ENCODE measurements at regions not wholly inside any gene's neighbourhood (a gene's known extent, or its start where the extent isn't known, plus 50 kb on each side); places are given as distances from the start of the nearest gene placed in this dataset.

DNA sequence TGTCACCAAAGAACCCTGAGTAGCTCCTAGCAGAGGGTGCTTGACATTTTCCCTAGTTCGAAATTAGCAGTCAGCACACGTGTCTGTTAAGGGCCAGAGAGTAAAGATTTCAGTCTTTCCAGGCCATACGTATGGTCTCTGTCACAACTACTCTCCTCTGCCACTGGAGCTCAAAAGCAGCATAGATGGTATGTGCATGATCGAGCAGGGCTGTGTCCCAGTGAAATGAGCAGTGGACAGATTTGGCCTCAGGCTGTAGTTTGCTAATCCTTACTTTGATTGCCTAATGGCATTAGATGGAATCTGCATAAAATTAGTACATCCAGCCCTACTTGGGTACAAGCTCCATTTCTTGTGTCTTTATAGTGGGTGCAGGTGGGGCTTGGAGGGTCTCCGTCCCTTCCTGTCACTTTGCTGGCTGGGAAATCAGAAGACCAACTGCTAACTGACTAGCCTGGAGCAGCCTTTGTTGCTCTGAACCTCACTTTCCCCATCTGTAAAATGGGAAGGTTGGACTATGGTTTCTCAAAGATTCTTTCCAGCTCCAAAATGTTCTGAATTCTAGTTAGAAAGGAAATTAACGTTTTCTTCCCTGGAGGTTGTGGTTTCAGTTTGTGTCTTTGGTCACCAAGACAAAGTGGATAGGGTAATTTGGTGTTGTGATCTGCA, 108.5 kb downstream of the GLI2 start:
- TF ChIP-seq CTCF (IDR thresholded peaks at IDR 0.05) = no peak
- Histone ChIP-seq H3K4me3 (no peak overlapping the region), H3K27ac (no peak overlapping the region)
- DNase-seq (ENCODE audit: low spot score) = no peak

DNA sequence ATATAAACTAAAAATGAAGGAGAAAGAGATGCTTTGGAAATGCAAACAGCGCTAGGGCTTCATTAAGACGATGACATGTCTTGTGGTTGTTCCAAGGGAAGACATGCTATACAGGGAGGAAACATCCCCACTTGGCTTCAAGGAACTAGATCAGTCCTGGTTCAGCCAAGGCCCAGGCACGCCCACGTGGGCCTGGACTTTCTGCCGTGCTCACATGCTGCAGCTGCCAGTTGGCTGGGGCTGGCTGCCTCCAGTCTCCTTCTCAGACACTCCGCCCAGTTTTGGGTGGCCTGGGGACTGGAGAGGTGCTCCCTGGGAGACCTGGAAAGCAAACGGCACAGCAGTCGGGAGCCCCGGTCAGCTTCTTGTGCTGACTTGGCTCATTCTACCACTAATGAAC, 109.6 kb downstream of the GLI2 start:
- no peak for DNase-seq (ENCODE audit: low spot score)
- H3K27ac ChIP-seq = no peak overlapping the region
- no peak for TF ChIP-seq CTCF (IDR thresholded peaks at IDR 0.05)
- H3K4me3 ChIP-seq = no peak overlapping the region

GRCh38 chr2:120846406-120847095, 110.9 kb downstream of the GLI2 start:
- no peak for DNase-seq (ENCODE audit: low spot score)
- Histone ChIP-seq H3K27ac (no peak overlapping the region), H3K4me3 (no peak overlapping the region)
- no peak for TF ChIP-seq CTCF (IDR thresholded peaks at IDR 0.05)

DNA sequence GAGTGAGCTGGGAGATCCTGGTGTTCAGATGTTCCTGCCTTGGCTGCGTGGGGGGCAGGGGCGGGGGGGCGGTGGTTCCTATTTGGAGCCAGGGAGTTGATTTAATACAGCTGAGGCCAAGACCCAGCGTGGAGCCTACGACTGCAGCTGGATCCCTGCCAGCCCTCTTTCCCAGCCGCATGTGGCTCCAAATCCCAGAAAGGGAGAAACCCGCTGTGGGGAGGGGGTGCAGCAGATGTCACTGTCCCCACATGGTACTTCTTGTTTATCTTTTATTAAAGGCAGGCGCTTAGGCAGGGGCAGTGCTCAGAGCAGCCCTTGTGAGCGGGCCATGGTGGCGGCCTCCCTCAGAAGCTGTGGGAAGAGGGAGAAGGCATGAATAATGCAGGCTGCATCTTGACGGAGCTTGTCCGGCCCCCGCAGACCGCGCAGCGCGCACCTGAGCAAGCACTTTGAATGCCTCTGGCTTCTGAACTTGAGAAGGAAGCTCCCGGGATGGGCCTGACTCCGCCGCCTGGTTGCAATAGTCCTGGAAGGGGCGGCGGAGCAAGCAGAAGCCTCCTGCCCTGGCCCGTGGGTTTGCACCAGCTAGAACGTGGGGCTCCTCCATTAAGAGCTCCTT, 112.1 kb downstream of the GLI2 start:
- H3K4me3 ChIP-seq = no peak overlapping the region
- no peak for DNase-seq (ENCODE audit: low spot score)
- no peak for TF ChIP-seq CTCF (IDR thresholded peaks at IDR 0.05)
- no peak overlapping the region for H3K27ac ChIP-seq

DNA sequence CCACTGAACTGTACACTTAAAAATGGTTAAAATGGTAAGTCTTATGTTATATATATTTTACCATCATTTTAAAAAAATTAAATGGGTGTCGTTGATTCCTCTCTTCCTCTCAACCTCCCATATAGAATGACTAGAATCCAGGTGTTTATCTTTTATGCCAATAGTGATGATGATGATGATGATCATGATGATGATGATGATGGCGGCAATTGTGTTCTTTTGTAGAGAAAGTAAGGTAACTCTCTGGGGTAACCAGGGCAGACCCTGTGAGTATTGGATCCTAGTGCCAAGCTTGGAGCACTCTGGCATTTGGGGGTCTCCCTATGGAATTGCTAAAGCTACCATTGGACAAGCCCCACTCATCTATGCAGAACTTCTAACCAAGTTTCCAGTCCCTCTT, 113.6 kb downstream of the GLI2 start:
- H3K27ac ChIP-seq = no peak overlapping the region
- no peak overlapping the region for H3K4me3 ChIP-seq
- no peak for DNase-seq (ENCODE audit: low spot score)
- TF ChIP-seq CTCF (IDR thresholded peaks at IDR 0.05) = no peak

DNA sequence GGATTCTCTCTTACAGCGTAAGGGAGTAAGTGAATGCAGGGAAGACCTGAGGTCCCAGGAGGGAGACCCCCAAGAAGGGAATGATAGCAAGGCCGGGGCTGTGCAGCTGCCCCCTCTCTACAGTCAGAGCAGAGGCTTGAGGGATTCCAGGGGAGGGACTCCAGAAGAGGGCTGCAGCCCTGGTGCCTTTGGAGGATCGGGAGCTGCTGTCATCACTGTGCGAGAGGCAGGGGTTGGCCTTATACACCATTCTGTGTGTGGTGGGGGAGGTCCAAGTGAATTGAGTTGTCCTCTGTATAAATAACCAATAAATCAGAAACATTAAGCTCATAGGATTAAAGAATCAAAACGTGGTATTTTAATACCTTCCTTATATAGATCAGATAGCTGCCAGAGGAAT, 114.9 kb downstream of the GLI2 start:
- DNase-seq (ENCODE audit: low spot score) = no peak
- H3K27ac ChIP-seq = no peak overlapping the region
- TF ChIP-seq CTCF (IDR thresholded peaks at IDR 0.05) = no peak
- no peak overlapping the region for H3K4me3 ChIP-seq

All from coronary artery (tissue), 2 donors.